SK-N-MC (cell line): ENCODE measurements at regions not wholly inside any gene's neighbourhood (a gene's known extent, or its start where the extent isn't known, plus 50 kb on each side); places are given as distances from the start of the nearest gene placed in this dataset.

ENCODE experiments used
- EZH2 ChIP-seq: fragments of 200-600 bp; sonication (generic); IDR thresholded peaks from one replicate; pipeline ENCODE4 v1.6.1; 2017; ENCODE audit warnings: antibody characterized with exemption
- POLR2AphosphoS5 ChIP-seq: IDR thresholded peaks from 2 replicates; pipeline ENCODE4 v1.6.1; 2012; ENCODE audit warnings: mild to moderate bottlenecking, low read depth, low read length, borderline replicate concordance

GRCh38 chr11:38865922-38866321 is 2267.9 kb upstream of the RAG2 start:
- TF ChIP-seq EZH2 = no peak
- TF ChIP-seq POLR2AphosphoS5 = no peak
